OCI-LY1 (cell line): ENCODE measurements at regions not wholly inside any gene's neighbourhood (a gene's known extent, or its start where the extent isn't known, plus 50 kb on each side); places are given as distances from the start of the nearest gene placed in this dataset.

Source experiments
- EZH2 ChIP-seq: fragments of 200-600 bp; sonication (generic), shearing (Covaris generic); IDR thresholded peaks from 2 replicates; pipeline ENCODE4 v1.8.0; 2017; ENCODE audit warnings: borderline replicate concordance, mixed run types, mild to moderate bottlenecking, antibody characterized with exemption, low read length, moderate library complexity, mixed read lengths
- TF ChIP-seq, protein P1 (sequence below): fragments of 200-600 bp; sonication (generic), shearing (Covaris generic); IDR thresholded peaks from 2 replicates; pipeline ENCODE4 v1.5.1; 2017; ENCODE audit warnings: mild to moderate bottlenecking, antibody characterized with exemption, low read length, moderate library complexity, mixed read lengths

DNA sequence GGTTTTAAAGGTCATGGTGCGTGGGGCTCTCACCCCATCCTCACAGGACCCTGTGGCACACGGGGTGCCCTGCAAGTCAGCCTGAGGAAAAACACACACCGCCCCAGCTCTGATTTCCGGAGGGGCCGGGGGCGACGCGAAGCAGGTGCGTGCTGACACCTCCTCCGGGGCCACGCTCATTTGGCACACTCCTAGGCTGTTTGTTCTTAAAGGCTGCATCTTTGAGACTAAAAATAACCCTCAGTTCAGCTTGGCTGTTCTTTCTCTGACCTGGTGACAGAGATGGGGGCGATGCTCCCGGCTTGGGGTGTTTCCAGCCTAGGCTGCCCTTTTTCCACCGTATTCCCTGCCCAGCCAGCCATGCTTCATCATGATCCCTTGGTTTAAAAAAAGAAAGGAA, 141.5 kb upstream of the TPM1 start:
- TF ChIP-seq, protein P1, sequence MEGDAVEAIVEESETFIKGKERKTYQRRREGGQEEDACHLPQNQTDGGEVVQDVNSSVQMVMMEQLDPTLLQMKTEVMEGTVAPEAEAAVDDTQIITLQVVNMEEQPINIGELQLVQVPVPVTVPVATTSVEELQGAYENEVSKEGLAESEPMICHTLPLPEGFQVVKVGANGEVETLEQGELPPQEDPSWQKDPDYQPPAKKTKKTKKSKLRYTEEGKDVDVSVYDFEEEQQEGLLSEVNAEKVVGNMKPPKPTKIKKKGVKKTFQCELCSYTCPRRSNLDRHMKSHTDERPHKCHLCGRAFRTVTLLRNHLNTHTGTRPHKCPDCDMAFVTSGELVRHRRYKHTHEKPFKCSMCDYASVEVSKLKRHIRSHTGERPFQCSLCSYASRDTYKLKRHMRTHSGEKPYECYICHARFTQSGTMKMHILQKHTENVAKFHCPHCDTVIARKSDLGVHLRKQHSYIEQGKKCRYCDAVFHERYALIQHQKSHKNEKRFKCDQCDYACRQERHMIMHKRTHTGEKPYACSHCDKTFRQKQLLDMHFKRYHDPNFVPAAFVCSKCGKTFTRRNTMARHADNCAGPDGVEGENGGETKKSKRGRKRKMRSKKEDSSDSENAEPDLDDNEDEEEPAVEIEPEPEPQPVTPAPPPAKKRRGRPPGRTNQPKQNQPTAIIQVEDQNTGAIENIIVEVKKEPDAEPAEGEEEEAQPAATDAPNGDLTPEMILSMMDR = no peak
- TF ChIP-seq EZH2 = no peak
